ENCODE measurements at regions not wholly inside any gene's neighbourhood (a gene's known extent, or its start where the extent isn't known, plus 50 kb on each side); places are given as distances from the start of the nearest gene placed in this dataset.

DNA sequence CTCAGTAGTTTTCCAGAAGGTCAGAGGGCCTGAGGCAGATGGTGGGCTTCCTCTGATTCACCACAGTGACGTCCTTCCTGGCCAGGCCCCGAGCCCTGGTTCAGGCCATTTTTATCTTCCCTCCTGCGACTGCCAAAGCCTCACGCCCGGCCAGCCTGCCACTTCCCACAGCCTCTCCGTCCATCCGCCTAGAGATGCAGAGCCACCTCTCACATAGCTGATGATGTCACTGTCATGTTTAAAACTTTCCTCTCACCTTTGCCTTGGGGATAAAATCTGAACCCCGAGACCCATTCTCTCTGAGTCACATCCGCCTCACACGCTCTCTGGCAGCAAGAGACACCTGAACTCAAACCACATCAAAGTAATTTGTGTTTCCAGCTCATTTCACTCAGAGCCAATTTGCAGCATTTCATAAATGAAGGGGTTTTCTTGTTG lies 175.3 kb downstream of the QDPR start:
- DNase-seq = peak; percentile 71

DNA sequence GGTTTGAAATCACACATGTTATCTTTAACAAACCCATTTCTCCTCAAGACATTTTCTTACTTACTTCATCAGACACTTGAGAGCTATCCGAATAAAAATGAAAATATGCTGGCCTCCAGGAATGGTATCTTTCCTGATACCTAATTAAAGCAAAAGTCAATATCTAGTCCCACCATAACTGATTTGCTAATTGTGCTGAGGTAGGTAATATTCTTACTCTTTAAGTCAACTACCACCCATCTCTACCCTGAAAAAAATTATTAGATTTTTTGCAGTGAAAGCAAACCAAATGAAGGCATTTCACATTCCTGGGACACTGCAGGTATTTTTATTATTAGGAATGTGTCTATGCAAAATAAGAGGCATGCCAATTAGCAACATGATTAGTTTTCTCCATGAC lies 175.8 kb downstream of the QDPR start:
- no peak for DNase-seq

DNA sequence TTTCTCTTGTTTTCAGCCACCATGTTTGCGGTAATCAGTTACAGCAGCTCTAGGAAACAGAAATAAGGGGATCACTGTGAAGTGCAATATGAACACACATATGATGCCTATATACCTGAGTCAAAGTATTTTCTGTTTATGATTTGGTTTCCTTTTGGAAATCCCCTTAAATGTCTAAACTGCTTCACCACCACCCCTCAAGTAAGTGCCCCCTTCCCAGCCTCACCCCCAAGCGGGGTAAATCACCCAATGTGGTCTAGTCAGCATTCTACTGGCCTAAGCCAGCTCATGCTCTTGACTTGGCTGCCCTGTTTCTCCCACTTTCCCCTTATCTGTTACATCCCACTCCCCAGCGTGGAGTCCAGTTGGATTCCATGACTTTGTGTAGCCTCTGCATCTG lies 176.5 kb downstream of the QDPR start:
- no peak for DNase-seq

DNA sequence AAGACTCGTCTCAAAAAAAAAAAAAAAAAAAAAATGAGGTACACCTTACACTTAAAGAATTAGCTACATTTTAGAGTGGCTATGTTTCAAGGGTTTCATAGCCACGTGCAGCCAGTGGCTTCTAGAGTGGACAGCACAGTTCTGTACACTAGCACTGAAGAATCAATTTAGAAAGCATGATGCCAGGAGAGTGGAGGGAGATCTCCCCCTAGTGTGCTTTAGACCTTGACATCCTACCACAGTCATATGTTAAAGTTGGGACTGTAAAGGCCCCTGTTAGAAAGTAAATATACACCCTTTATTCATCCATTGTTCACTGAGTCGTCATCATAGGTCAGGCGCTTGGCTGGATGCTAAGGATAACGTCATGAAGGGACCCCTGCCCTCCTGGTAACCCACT lies 179.4 kb downstream of the QDPR start:
- no peak for DNase-seq

DNA sequence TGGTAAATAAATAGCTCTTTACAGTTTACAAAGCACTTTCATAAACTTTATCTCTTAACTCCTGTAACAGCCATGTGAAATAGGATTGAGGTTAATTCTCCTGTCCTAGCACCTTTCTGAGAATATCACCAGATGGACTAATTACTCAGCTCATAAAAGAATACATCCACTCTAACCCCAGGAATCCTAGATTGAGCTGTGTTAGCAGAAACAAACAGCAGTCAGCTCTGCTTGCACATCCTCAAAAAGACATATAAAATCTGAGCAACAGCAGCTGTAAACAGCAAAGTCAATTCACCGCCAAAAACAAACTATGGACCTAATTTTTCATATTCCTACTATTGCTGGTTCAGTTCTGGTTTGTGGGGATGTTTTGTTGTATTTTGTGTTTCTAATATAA lies 182.8 kb downstream of the QDPR start:
- no peak for DNase-seq

DNA sequence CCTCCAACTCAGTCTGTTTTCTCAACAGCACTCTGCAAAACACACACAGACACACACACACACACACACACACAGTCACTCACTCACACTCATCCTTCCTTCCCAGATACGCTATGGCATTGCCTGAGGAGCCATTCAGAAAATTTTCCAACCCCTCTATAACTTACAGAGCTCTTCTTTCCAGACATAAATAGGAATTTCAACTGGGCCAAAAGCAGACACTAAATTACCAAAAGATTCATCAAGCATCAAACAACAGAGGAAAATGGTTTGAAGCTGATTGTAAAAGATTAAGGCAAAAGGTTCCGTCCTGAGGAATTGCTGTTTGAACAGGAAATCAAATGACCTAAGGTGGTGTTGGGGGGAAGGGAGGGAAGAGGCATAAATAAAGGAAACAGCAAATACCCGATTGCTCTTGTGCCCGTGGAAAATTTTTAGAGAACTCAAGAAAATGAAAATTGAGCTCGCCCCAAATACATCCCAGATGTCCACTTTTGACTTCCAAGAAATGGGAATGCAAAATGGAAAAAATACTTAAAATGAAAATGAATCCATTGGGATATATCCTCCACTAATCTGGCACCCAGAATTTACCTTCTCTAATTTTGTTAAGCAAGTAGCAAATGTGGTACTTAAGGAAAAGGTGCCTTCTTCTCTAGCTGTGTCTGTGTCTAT lies 183.6 kb downstream of the QDPR start:
- no peak for DNase-seq

DNA sequence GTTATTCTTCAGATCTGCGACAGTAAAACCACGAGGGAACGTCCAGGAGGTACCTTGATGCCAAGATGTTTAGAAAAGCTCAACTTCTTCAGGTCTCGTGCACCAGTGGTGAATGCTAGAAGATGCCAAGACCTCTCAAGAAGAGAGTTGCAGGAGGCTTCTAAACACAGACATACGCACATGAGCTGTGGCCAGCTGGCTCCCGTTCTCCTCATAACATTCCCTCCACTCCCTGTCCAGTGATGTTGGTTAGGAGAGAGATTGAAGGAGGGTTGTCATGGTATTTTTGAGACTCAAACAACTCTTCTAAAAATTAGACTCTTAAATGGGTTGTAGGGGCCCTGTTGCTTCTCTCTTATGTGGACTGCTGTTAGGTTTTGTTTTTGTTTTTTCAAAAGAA lies 184.3 kb downstream of the QDPR start:
- DNase-seq = no peak

DNA sequence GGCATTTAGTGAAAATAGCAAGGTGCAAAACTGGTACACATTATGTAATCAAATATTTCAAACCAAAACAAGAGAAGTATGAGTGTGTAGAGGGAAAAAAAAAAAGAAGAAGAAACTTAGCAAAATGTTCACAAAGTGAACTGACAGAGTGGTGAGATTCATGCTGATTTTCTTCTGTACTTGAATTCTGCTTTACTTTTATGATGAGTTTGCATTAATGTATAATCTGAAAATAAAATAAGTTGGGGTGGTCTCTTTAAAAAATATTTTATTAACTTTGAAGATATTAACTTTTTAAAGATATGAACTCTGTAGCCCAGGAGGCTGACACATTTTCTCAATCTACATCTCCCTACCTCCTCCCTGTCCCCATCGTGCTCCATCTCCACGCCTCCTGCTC lies 185.1 kb downstream of the QDPR start:
- no peak for DNase-seq

DNA sequence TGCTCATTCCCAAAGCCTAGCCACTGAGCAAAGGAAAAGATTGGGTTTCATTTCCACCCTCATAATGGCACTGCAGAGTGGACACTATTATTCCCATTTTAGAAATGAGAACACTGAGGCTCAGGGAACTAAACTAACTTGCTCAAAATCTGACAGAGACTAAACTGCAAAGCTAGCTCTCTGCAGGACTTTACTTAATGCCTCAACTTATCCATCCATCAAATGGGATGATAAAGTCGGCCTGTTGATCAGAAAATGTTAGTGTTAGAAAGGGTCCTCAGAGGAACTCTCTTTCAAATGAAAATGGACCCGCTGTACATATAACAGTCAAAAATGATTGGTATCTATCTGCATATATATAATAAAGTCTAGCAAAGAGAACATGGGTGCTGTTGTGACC lies 186.8 kb downstream of the QDPR start:
- no peak for DNase-seq

DNA sequence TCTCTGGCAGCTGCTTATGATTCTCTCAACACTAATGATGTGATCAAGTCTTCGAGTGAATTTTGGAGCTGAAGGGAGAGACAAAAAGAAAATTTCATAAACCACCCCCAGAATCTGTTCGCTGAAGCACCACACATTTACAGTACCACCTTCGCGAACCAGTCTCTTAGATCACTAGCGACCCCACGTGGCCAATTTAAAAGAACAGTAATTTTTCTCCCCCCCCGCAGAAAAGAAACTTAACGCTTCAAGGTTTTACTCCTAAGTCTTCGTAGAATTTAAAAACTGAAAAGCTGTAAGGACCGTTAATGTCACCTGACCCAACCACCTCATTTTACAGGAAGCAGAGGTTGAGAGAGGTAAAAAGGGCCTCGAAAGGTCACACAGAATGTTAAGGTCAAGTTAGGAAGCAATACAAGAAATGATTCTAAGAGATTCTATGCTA lies 187.5 kb downstream of the QDPR start:
- peak; percentile 6 for DNase-seq

DNA sequence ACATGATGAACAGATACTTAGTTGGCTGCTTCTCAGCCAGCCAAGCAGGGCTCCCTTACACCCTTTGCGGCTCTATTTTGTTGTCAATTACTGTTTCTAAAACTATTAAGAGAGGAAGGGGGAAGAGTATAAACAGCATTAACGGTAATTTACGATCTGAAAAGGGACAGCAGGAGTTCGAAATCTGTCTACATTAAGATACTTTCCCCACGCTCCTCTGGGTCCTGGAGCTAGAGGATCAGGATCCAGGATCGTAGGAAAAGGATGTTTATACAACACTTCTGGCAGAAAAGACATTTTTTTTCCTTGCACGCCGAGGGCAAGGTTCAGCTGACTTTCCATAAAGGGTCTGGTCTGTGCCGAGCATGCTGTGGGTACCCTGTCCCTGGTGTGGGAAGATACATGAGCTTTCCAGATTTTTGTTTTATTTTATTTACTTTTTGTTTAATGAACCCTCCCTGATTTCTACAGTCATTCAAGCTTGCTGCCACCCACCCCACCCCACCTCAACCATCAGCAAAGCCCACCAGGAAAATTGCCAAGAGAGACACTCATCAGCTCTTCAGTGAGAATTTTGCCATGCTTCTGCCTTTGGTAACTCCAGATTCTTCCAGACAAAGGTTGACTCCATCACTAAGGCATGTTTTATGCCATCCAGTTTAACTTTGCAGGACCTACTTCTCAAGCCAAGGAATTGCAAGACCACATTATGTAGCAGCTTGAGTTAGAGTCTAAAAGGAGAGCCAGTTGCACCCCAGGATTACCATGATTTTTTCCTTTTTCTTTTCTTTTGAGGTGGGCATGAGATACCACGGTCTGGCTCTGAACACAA lies 188.1 kb downstream of the QDPR start:
- no peak for DNase-seq

DNA sequence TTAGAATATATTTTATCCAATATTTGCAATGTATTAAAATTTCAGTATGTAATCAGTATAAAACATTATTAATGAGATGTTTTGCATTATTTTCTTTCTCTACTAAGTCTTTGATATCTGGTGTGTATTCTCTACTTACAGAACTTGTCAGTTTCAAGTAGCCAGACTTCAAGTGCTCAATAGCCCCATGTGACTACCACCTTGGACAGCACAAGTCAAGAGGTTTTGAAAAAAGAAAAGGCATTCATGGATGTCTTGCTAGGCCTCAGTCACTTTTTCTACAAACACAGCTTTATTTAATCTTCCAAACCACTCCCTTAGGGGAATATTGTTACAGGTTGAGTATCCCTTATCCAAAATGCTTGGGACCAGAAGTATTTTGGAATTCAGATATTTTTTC lies 189.4 kb downstream of the QDPR start:
- no peak for DNase-seq

DNA sequence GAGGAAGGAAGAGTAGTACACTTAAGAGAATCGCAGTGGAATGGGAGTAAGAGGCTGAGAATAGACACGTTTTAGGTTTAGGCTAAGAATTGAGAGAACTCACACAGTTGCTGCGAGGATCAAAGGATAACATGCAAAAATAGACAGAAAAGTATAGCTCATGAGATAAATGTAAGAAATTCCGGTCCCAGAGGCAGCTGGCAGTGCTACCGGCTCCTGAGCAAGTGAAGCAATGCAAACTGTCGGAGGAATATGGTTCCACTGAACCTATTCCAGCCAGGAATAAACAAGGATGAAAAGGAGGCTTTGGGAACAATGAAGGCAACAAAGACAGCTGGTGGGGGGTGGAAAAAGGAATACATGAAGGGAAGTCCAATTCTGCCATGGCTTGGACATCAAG lies 191.8 kb downstream of the QDPR start:
- DNase-seq = no peak

DNA sequence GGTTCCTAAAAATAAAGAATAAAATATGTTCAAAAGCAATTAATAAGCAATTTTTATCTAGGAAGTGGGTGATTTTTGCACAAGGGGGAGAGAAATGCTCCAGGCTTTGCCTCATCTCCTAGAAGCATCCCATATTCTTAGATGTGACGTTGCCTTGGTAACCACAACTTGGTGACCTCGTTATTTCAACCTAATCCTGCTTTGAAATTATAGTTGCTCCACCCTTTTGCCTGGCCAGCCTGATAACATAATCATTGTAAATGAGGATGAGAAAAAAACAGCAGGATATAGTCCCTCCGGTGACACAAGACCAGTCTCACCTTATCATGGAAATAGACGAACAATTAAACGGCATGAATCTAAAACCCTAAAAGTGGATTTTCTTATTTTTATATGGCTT lies 194.4 kb downstream of the QDPR start:
- no peak for DNase-seq

DNA sequence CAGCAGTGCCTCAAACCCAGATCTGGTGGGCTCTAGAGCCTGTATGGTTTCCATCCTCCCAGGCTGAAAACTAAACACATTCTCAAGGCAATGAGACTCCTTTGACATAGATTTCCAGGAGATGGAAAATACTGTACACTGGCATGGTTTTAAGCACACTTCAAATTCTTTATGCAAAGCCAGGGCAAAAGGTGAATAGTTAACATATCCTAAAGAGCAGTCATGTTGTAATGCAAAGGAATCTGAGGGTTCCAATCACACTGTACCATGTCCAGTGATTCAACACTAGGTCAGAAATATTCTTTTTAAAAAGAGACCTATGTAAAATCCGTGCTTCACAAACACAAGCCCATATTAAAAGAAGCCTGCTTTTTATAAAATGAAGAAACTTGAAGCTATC lies 195.3 kb downstream of the QDPR start:
- DNase-seq = no peak

DNA sequence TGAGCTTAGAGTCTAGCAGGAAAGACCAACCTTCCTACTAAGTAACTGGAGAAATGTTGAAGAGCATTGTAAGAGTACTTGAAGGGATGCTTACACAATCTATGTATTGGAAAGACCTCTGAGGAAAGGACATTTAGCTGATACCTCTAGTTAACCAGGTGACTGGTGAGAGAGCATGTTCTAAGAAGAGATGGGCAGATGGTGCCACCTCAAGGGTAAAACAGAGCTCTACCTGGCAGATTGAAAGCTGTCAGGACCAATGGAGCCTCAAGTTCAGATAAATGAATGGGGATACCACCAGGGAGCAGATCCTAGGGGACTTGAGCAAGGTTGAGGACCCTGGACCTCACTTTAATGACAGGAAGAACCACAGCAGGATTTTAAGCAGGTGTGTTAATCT lies 196.4 kb downstream of the QDPR start:
- no peak for DNase-seq

DNA sequence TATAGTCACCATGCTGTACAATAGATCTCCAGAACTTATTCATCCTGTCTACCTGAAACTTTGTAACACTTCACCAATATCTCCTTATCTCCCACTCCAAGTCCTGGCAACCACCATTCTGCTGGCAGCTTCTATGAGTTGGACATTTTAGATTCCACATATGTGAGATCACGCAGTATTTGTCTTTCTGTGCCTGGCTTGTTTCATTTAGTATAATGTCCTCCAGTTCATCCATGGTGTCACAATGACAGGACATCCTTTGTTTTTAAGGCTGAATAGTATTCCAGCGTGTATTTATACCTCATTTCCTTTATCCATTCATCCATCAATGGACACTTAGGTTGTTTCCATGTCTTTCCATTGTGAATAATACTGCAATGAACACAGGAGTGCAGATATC lies 198.7 kb downstream of the QDPR start:
- no peak for DNase-seq

DNA sequence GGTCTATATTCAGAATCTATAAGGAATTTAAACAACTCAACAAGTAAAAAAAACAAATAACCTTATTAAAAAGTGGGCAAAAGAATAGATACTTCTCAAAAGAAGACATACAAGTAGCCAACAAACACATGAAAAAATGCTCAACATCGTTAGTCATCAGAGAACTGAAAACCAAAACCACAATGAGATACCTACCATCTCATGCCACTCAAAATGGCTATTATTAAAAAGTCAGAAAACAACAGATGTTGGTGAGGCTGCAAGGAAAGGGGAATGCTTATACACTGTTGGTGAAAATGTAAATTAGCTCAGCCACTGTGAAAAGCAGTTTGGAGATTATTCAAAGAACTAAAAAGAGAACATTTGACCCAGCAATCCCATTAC lies 201.6 kb downstream of the QDPR start:
- DNase-seq = no peak

DNA sequence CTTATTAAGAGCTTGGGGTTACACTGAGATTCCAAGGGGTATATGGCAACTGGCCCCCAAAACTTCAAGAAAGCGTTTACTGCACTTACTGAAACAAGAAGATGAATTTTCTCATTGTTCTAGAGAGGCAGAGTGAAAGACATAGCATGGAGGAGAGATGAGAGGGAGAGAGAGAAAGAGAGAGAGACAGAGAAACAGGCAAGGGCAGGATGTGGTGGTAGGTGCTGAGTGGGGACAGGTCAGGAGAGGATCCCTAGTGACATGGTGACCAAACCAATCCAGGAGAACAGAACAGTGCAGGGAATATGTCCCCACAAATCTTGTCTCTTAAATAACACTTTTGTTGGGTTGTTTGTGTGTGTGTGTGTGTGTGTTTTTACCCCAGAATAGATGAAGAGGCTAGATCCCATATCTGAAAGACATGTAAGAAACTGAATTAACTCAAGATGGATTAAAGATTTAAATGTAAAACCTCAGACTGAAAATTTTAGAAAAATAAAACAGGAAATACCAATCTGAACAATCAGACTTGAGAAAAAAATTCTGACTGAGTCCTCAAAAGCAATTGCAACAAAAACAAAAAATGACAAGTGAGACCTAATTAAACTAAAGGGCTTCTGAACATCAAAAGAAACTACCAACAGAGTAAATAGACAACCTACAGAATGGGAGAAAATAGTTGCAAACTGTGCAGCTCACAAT lies 202.2 kb downstream of the QDPR start:
- no peak for DNase-seq

DNA sequence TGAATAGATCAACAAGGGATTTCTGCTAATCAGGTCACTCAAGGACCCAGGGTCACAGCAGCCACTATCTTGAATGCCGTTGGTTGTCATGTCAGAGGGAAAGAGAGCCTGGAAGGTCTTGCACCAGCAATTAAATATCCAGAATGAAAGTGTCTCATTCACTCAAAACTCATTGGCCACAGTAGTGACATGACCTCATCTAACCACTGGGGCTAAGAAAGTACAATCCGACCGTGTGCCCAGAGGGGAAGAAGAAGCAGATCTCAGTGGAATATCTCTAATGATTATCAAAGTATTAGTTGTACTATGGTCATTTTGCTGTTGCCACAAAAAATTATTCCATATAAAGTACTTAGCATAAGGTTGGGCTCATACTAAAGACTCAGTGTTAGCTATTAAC lies 210.0 kb downstream of the QDPR start:
- no peak for DNase-seq

DNA sequence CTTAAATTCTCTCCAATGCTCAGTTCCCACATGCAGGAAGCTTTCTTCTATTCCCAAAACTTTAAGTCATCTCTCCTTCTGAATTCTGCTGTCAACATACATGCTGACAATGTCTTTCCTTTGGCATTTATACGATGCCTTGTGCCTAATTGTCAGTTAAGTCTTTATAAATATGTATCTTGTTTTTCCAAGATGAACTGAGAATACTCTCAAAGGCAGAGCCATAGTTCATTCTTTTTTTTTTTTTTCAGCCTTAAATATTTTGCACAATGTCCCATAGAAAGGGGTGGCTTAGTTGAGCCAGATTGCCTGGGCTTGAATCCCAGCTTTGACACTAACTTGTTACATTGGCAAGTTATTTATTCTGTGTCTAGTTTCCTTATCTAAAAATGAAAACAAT lies 210.6 kb downstream of the QDPR start:
- DNase-seq = no peak

DNA sequence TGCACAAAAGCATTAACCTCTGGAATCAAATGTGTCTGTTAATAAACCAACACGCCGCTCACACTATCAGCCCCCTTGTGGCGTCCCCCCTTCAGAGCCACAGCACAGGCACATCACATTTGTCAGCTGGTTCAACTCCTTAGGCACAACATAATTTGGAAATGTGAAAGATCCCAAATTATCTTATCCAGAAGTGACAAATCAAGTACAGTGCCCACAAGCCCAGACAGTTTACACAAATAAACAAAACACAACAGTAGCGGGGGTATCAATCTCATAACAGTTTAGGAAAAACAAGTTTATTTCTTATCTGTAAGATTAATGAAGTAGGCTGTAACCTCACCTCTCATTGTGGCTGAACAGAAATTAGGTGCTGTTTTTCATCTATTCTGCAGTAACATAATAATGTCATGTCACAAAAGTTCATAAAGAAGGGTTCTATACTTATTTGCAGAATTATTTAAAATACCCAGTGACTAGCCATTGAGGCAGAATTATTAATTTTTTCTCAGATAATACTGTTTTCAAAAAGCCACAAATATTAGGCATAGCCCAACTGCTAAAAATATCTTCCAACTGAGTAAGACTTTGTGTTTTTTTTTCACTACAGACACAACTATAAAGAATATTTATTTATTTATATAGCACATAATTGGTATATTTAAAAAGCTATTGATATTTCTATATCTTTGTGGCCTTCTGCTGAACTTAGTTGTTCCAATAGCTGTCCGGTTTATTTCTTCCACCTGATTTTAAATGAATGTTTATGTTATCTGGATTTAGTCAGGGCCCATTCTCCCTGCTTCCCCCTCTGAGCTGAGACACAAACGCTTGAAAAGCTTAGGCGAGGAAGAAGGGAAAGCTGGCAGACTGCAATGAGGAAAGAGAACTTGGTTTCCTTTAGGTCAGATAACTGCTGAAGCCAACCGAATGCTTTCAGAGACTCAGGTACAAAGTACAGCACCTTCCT lies 214.7 kb downstream of the QDPR start:
- DNase-seq = no peak

DNA sequence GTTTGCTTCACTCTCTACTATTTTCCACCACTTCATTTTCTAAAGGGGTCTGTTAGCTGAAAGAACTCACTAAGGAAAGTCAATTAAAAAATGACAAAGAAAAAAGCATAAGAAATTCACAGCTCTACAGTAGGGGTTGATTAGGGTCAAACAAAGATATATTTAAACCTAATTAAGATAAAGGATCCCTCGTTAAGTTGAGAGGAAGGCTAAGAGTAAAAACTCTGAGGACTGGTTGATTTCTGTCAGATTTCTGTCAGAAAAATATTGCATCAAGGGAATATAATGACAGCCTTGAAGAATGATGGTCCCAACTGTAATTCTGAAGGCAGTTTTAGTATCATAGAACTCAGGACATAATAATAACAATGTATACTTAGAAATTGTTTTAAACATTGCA lies 218.0 kb downstream of the QDPR start:
- no peak for DNase-seq
